ENCODE measurements at regions not wholly inside any gene's neighbourhood (a gene's known extent, or its start where the extent isn't known, plus 50 kb on each side); places are given as distances from the start of the nearest gene placed in this dataset.

DNA sequence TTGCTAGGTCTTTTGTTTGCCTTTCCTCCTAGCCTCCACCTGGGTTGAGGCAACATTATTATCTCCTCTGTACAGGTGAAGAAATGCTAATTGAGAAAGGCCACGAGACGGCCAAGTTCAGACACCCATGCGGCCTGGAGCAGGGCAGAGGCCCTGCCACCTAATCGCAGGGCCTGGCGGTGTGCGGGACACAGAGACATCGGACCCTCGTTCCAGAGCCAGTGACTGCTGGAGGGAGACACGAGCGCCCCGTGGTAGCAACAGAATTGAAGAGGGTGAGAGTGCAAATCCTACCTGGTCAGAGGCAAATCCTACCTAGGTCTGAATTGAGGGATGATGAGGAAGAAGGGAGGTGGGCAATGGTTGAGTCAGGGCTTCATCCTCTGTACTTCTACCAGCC, 113.8 kb upstream of the MEF2A start:
- TF ChIP-seq, protein P1, sequence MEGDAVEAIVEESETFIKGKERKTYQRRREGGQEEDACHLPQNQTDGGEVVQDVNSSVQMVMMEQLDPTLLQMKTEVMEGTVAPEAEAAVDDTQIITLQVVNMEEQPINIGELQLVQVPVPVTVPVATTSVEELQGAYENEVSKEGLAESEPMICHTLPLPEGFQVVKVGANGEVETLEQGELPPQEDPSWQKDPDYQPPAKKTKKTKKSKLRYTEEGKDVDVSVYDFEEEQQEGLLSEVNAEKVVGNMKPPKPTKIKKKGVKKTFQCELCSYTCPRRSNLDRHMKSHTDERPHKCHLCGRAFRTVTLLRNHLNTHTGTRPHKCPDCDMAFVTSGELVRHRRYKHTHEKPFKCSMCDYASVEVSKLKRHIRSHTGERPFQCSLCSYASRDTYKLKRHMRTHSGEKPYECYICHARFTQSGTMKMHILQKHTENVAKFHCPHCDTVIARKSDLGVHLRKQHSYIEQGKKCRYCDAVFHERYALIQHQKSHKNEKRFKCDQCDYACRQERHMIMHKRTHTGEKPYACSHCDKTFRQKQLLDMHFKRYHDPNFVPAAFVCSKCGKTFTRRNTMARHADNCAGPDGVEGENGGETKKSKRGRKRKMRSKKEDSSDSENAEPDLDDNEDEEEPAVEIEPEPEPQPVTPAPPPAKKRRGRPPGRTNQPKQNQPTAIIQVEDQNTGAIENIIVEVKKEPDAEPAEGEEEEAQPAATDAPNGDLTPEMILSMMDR (conservative IDR thresholded peaks at IDR 0.05 in 1 of 2, IDR thresholded peaks at IDR 0.05 in 1 of 2; ENCODE audit: low read depth in 1 of 2, low read length in 2 of 2): no peak
- TF ChIP-seq EZH2 (IDR thresholded peaks at IDR 0.05; ENCODE audit: low read length, missing control alignments): no peak
- peaks cover 30% of the 10 kb centered on the region for H3K4me1 ChIP-seq (ENCODE audit: control insufficient read depth, extremely low read depth, insufficient read depth, low read length)
- no peaks in the 10 kb centered on the region for H4K20me1 ChIP-seq (ENCODE audit: control insufficient read depth, extremely low read depth, insufficient read depth, low read length)
- no peak overlapping the region for H3K4me2 ChIP-seq (ENCODE audit: extremely low read depth, insufficient read depth, low read length)
- no peaks in the 10 kb centered on the region for H3K36me3 ChIP-seq (ENCODE audit: control insufficient read depth, insufficient read depth, low read length)
- no peak overlapping the region for H3K27ac ChIP-seq (ENCODE audit: insufficient read depth, low read length)
- H3K79me2 ChIP-seq (ENCODE audit: control insufficient read depth, insufficient read depth, low read length): no peaks in the 10 kb centered on the region
- H3K9me3 ChIP-seq (ENCODE audit: control insufficient read depth, insufficient read depth, low read depth, low read length): no peaks in the 10 kb centered on the region
- no peak overlapping the region for H3K9ac ChIP-seq (ENCODE audit: insufficient read depth, low read length)
- no peak overlapping the region for H2AFZ ChIP-seq (ENCODE audit: low read length)
- H3K4me3 ChIP-seq (replicated peaks in 1 of 4; ENCODE audit: control extremely low read depth in 1 of 4, insufficient read depth in 1 of 4, low read depth in 3 of 4, low read length in 4 of 4): no peak overlapping the region
- no peak for DNase-seq (ENCODE audit: low read depth in 2 of 2)
- no peaks in the 10 kb centered on the region for H3K27me3 ChIP-seq (ENCODE audit: control insufficient read depth, insufficient read depth, low read length)

DNA sequence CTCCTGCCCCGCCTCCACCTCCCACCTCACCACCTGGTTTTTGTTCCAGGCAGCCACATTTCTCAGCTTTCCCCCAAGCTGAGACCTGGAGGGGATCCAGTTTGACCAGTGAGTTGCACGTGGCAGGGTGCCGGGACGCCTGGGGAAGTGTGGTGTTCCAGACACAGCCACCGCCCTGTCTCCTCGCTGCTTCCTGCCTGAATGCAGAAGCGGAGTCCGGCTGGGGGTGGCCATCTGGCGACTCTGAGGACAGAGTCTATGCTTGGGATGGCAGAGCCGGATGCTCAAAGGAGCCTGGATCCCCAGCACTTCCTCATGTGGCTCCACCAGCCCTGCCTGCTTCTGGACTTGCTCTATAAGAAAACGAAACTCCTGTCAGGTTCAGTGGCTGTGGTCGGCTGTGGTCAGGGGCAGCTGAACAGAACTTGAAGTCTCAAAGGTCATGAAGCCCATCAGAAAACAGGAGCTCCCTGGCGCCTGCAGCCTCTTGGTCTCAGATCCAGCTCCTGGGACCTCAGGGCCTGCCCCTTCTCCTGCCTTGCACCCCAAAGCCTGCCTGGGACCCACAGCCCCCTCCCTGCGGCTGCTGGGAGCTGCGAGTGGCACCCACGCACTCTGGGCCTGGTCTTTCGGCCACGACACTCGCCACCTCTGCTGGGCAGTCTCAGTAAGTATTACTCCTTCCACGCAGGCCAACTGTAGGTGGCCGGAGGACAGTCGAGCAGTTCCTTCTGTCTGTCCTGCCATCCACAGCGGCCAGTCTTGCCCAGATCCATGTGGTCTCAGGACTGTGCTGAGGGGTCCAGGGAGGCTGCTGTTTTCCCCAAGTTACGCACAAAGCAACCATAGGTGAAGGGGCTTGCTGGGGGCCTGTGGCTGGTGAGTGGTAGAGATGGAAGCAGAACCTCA, 112.8 kb upstream of the MEF2A start:
- peak; percentile 58 to 67 for DNase-seq (ENCODE audit: low read depth in 2 of 2)
- peak overlapping the region in 1 of 4 experiments; percentile 14 for H3K4me3 ChIP-seq (replicated peaks in 1 of 4; ENCODE audit: control extremely low read depth in 1 of 4, insufficient read depth in 1 of 4, low read depth in 3 of 4, low read length in 4 of 4)
- peaks cover 30% of the 10 kb centered on the region for H3K4me1 ChIP-seq (ENCODE audit: control insufficient read depth, extremely low read depth, insufficient read depth, low read length)
- H4K20me1 ChIP-seq (ENCODE audit: control insufficient read depth, extremely low read depth, insufficient read depth, low read length): no peaks in the 10 kb centered on the region
- no peaks in the 10 kb centered on the region for H3K27me3 ChIP-seq (ENCODE audit: control insufficient read depth, insufficient read depth, low read length)
- H3K9me3 ChIP-seq (ENCODE audit: control insufficient read depth, insufficient read depth, low read depth, low read length): no peaks in the 10 kb centered on the region
- peak overlapping the region; percentile 11 for H3K4me2 ChIP-seq (ENCODE audit: extremely low read depth, insufficient read depth, low read length)
- H3K79me2 ChIP-seq (ENCODE audit: control insufficient read depth, insufficient read depth, low read length): no peaks in the 10 kb centered on the region
- H2AFZ ChIP-seq (ENCODE audit: low read length): peak overlapping the region; percentile 61
- H3K27ac ChIP-seq (ENCODE audit: insufficient read depth, low read length): peak overlapping the region; percentile 4
- no peak for TF ChIP-seq EZH2 (IDR thresholded peaks at IDR 0.05; ENCODE audit: low read length, missing control alignments)
- H3K9ac ChIP-seq (ENCODE audit: insufficient read depth, low read length): no peak overlapping the region
- no peaks in the 10 kb centered on the region for H3K36me3 ChIP-seq (ENCODE audit: control insufficient read depth, insufficient read depth, low read length)

DNA sequence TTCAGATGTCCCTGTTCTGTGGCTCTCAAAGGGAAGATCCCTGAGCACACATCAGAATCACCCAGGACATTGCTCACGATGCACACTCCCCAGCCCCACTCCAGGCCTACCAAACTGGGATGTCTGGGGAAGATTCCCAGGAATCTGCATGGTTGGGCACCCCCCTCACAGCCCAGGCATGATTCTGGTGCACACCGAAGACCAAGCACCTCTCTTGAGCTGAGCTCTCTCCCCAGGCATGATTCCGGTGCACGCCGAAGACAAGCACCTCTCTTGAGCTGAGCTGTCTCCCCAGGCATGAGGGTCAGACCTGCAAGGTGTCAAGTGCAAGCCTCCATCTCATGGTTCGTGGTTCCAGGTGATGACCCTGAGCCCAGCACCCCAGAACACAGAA, 112.2 kb upstream of the MEF2A start:
- Histone ChIP-seq H3K4me3 (replicated peaks in 1 of 4; ENCODE audit: control extremely low read depth in 1 of 4, insufficient read depth in 1 of 4, low read depth in 3 of 4, low read length in 4 of 4) (no peak overlapping the region), H3K9me3 (ENCODE audit: control insufficient read depth, insufficient read depth, low read depth, low read length) (no peaks in the 10 kb centered on the region), H3K27me3 (ENCODE audit: control insufficient read depth, insufficient read depth, low read length) (no peaks in the 10 kb centered on the region), H3K4me1 (ENCODE audit: control insufficient read depth, extremely low read depth, insufficient read depth, low read length) (peaks cover 30% of the 10 kb centered on the region), H3K36me3 (ENCODE audit: control insufficient read depth, insufficient read depth, low read length) (no peaks in the 10 kb centered on the region), H4K20me1 (ENCODE audit: control insufficient read depth, extremely low read depth, insufficient read depth, low read length) (no peaks in the 10 kb centered on the region), H2AFZ (ENCODE audit: low read length) (no peak overlapping the region), H3K9ac (ENCODE audit: insufficient read depth, low read length) (no peak overlapping the region), H3K4me2 (ENCODE audit: extremely low read depth, insufficient read depth, low read length) (no peak overlapping the region), H3K27ac (ENCODE audit: insufficient read depth, low read length) (no peak overlapping the region), H3K79me2 (ENCODE audit: control insufficient read depth, insufficient read depth, low read length) (no peaks in the 10 kb centered on the region)
- no peak for TF ChIP-seq EZH2 (IDR thresholded peaks at IDR 0.05; ENCODE audit: low read length, missing control alignments)
- TF ChIP-seq, protein P1 (conservative IDR thresholded peaks at IDR 0.05 in 1 of 2, IDR thresholded peaks at IDR 0.05 in 1 of 2; ENCODE audit: low read depth in 1 of 2, low read length in 2 of 2): no peak
- DNase-seq (ENCODE audit: low read depth in 2 of 2): no peak

Measured in fibroblast of lung (primary cell).